K562 (cell line): ENCODE measurements at regions not wholly inside any gene's neighbourhood (a gene's known extent, or its start where the extent isn't known, plus 50 kb on each side); places are given as distances from the start of the nearest gene placed in this dataset.

Experiments used
- NBN ChIP-seq: fragments of 450-650 bp; IDR thresholded peaks from 2 replicates; pipeline ENCODE4 v1.6.1; 2016; ENCODE audit warnings: low read depth, mild to moderate bottlenecking
- NFRKB ChIP-seq: fragments of 450-650 bp; IDR thresholded peaks from 2 replicates; pipeline ENCODE4 v1.6.1; 2016; ENCODE audit warnings: low read depth
- POLR2A ChIP-seq: fragments of 450-650 bp; conservative IDR thresholded peaks from 2 replicates; pipeline ENCODE4 v1.6.1; 2016
- SREBF2 ChIP-seq: sonication (generic); formaldehyde crosslinking; IDR thresholded peaks from 2 replicates; pipeline ENCODE4 v1.4.0; 2020; ENCODE audit warnings: mild to moderate bottlenecking, missing genetic modification reagents
- TF ChIP-seq, protein P1 (sequence below), 3 experiments: IDR thresholded peaks in 2 of 3; conservative IDR thresholded peaks in 1 of 3; 2 replicates each; pipeline ENCODE4 v1.5.1; 2011 to 2012; ENCODE audit warnings: low read length in 3 of 3, mild to moderate bottlenecking in 3 of 3, control low read depth in 2 of 3, improper control_type of control experiment in 1 of 3, inconsistent platforms in 1 of 3, low read depth in 1 of 3, mixed read lengths in 1 of 3, moderate library complexity in 1 of 3; ENCODE audit not compliant: insufficient read depth in 2 of 3
- TF ChIP-seq, protein P2 (sequence below): fragments of 250-450 bp; sonication (Bioruptor Pico); IDR thresholded peaks from 2 replicates; pipeline ENCODE4 v1.4.0; 2020; ENCODE audit warnings: mild to moderate bottlenecking

DNA sequence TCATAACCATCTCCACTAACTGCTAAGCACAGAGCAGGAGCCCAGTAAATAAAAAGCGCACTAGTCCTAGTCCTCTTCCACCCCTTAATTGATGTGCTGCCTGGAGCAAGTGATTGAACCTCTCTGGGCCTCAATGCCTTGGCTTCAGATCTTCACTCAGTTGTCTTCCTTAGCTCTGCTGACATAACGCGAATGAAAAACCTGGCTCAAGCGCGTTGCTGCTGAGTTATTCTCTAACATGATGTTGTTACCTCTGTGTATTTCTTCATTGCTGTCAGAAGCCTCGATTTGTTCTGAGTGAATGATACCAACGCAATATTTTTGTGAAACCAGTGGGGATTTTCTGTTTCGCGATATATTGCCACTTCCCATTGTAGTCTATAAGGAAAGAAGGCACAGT, 185.1 kb upstream of the CCND2 start:
- TF ChIP-seq, protein P1, sequence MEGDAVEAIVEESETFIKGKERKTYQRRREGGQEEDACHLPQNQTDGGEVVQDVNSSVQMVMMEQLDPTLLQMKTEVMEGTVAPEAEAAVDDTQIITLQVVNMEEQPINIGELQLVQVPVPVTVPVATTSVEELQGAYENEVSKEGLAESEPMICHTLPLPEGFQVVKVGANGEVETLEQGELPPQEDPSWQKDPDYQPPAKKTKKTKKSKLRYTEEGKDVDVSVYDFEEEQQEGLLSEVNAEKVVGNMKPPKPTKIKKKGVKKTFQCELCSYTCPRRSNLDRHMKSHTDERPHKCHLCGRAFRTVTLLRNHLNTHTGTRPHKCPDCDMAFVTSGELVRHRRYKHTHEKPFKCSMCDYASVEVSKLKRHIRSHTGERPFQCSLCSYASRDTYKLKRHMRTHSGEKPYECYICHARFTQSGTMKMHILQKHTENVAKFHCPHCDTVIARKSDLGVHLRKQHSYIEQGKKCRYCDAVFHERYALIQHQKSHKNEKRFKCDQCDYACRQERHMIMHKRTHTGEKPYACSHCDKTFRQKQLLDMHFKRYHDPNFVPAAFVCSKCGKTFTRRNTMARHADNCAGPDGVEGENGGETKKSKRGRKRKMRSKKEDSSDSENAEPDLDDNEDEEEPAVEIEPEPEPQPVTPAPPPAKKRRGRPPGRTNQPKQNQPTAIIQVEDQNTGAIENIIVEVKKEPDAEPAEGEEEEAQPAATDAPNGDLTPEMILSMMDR (IDR thresholded peaks at IDR 0.05 in 2 of 3, conservative IDR thresholded peaks at IDR 0.05 in 1 of 3; ENCODE audit: insufficient read depth in 2 of 3, low read depth in 1 of 3, low read length in 3 of 3), result no peak
- TF ChIP-seq NFRKB (no peak), NBN (no peak), SREBF2 (CRISPR knock-in tag) (no peak), POLR2A (no peak)
- TF ChIP-seq, protein P2, sequence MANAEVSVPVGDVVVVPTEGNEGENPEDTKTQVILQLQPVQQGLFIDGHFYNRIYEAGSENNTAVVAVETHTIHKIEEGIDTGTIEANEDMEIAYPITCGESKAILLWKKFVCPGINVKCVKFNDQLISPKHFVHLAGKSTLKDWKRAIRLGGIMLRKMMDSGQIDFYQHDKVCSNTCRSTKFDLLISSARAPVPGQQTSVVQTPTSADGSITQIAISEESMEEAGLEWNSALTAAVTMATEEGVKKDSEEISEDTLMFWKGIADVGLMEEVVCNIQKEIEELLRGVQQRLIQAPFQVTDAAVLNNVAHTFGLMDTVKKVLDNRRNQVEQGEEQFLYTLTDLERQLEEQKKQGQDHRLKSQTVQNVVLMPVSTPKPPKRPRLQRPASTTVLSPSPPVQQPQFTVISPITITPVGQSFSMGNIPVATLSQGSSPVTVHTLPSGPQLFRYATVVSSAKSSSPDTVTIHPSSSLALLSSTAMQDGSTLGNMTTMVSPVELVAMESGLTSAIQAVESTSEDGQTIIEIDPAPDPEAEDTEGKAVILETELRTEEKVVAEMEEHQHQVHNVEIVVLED, result no peak
